ENCODE measurements at regions not wholly inside any gene's neighbourhood (a gene's known extent, or its start where the extent isn't known, plus 50 kb on each side); places are given as distances from the start of the nearest gene placed in this dataset.

DNA sequence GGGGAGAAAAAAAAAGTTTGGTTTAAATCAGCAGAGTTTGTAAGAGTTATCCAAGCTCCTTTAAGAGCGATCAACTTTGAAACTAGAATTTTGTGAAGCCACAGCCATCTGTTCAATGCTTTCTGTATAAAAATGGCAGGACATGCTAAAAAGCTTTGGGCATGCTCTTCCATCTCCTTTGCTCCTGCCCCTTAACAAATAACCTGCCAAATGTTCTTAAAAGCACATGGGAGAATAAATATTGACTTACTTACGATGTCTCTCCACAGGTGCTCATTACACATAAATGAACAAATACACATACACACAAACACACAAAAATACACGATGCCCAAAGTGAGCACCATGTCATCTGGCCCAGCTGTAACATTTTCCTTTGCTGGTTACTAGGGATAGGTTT, 211.8 kb upstream of the DPH6 start:
- no peak for FAIRE-seq
- Histone ChIP-seq H3K27me3 (ENCODE audit: control insufficient read depth in 1 of 2, insufficient read depth in 2 of 2, low read length in 2 of 2) (no peaks in the 10 kb centered on the region), H4K20me1 (ENCODE audit: insufficient read depth, low read length) (no peaks in the 10 kb centered on the region), H3K9ac (ENCODE audit: insufficient read depth, low read depth, low read length) (no peak overlapping the region), H3K79me2 (ENCODE audit: insufficient read depth, low read length) (no peaks in the 10 kb centered on the region), H3K4me1 (ENCODE audit: insufficient read depth, low read length) (no peaks in the 10 kb centered on the region), H3K9me3 (ENCODE audit: low read length) (no peaks in the 10 kb centered on the region), H3K27ac (ENCODE audit: extremely low read length, insufficient read depth, low read length) (no peak overlapping the region), H3K4me3 (replicated peaks in 1 of 3; ENCODE audit: insufficient read depth in 1 of 3, low read depth in 2 of 3, low read length in 3 of 3) (no peak overlapping the region), H3K4me2 (ENCODE audit: low read depth, low read length) (no peak overlapping the region), H2AFZ (ENCODE audit: low read length) (no peak overlapping the region), H3K36me3 (replicated peaks in 1 of 2; ENCODE audit: control insufficient read depth in 1 of 2, insufficient read depth in 2 of 2, low read length in 2 of 2) (no peaks in the 10 kb centered on the region)
- in situ Hi-C loops (cut with HindIII; ENCODE audit: extremely low pct_ligation_motif_present, low pct_unique_long_range_greater_than_20kb) (no loop called here), intact Hi-C loops (cut with micrococcal nuclease; ENCODE audit: unreplicated experiment) (no loop called here)
- WGBS (ENCODE audit: low lambda C conversion rate) = 16% methylated on average over 3 of the region's 3 CpGs
- no peak for ATAC-seq
- ChIA-PET POLR2A (no interaction called here), CTCF (ENCODE audit: low intra/inter-chr PET ratio, low total read pairs) (no interaction called here)
- BruUV-seq (replicated peaks) = no TSS peak
- TF ChIP-seq ZNF232 (CRISPR knock-in tag; IDR thresholded peaks at IDR 0.05; ENCODE audit: borderline replicate concordance) (no peak), IRX3 (CRISPR knock-in tag; IDR thresholded peaks at IDR 0.05; ENCODE audit: borderline replicate concordance, low read depth) (no peak), ZNF253 (CRISPR knock-in tag; IDR thresholded peaks at IDR 0.05; ENCODE audit: borderline replicate concordance) (no peak), KDM2A (CRISPR knock-in tag; IDR thresholded peaks at IDR 0.05; ENCODE audit: borderline replicate concordance, low read depth) (no peak), TARDBP (CRISPR knock-in tag; IDR thresholded peaks at IDR 0.05) (no peak), MYNN (CRISPR knock-in tag; IDR thresholded peaks at IDR 0.05; ENCODE audit: low read depth) (no peak)
- TF ChIP-seq, protein P1, sequence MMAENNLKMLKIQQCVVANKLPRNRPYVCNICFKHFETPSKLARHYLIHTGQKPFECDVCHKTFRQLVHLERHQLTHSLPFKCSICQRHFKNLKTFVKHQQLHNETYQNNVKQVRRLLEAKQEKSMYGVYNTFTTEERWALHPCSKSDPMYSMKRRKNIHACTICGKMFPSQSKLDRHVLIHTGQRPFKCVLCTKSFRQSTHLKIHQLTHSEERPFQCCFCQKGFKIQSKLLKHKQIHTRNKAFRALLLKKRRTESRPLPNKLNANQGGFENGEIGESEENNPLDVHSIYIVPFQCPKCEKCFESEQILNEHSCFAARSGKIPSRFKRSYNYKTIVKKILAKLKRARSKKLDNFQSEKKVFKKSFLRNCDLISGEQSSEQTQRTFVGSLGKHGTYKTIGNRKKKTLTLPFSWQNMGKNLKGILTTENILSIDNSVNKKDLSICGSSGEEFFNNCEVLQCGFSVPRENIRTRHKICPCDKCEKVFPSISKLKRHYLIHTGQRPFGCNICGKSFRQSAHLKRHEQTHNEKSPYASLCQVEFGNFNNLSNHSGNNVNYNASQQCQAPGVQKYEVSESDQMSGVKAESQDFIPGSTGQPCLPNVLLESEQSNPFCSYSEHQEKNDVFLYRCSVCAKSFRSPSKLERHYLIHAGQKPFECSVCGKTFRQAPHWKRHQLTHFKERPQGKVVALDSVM (CRISPR knock-in tag; IDR thresholded peaks at IDR 0.05) = no peak
- no peak for DNase-seq (ENCODE audit: low spot score)

All from HepG2 (cell line).